Keratinocyte (primary cell): ENCODE measurements at regions not wholly inside any gene's neighbourhood (a gene's known extent, or its start where the extent isn't known, plus 50 kb on each side); places are given as distances from the start of the nearest gene placed in this dataset.

Experiments used
- DNase-seq: peaks from one replicate; pipeline ENCODE4 v3.0.0-alpha.2; 2011; ENCODE audit warnings: low read depth, missing footprints, low spot score
- FAIRE-seq: peaks from 2 replicates; lab custom pipeline; 2011; peaks lifted over from hg19 to GRCh38; lab: Jason Lieb, UNC
- H2AFZ ChIP-seq: 2 replicates; pipeline ENCODE4 v1.6.0; 2012; ENCODE audit warnings: low read length, control low read depth, inconsistent platforms; ENCODE audit not compliant: control insufficient read depth
- H3K27ac ChIP-seq: 2 replicates; pipeline ENCODE4 v1.5.1; 2011; ENCODE audit warnings: low read length; ENCODE audit not compliant: control insufficient read depth, insufficient read depth
- H3K27me3 ChIP-seq: 3 replicates; pipeline ENCODE4 v1.6.0; 2011; ENCODE audit warnings: low read length; ENCODE audit not compliant: control insufficient read depth, insufficient read depth; ENCODE audit errors: extremely low read depth
- H3K36me3 ChIP-seq, 2 experiments: 2 replicates in 1 of 2; 3 replicates in 1 of 2; pipeline ENCODE4 v1.5.1; 2011; ENCODE audit warnings: low read length in 2 of 2, mild to moderate bottlenecking in 1 of 2; ENCODE audit not compliant: control insufficient read depth in 2 of 2, insufficient read depth in 2 of 2; ENCODE audit errors: extremely low read depth in 1 of 2
- H3K4me1 ChIP-seq: 3 replicates; pipeline ENCODE4 v1.5.1; 2011; ENCODE audit warnings: low read length; ENCODE audit not compliant: control insufficient read depth, insufficient read depth; ENCODE audit errors: extremely low read depth
- H3K4me2 ChIP-seq: 3 replicates; pipeline ENCODE4 v1.6.0; 2011; ENCODE audit warnings: low read depth, low read length; ENCODE audit not compliant: control insufficient read depth, insufficient read depth; ENCODE audit errors: extremely low read depth
- H3K4me3 ChIP-seq, 3 experiments: fragments of 200-600 bp in 1 of 3; sonication (generic) in 1 of 3; 2 replicates in 2 of 3; 3 replicates in 1 of 3; pipeline ENCODE4 v1.5.1; 2011 to 2016; ENCODE audit warnings: low read length in 3 of 3, mild to moderate bottlenecking in 3 of 3, control low read depth in 2 of 3, inconsistent platforms in 1 of 3, low read depth in 1 of 3, mixed read lengths in 1 of 3, mixed run types in 1 of 3, moderate library complexity in 1 of 3; ENCODE audit not compliant: control insufficient read depth in 2 of 3, insufficient read depth in 2 of 3; ENCODE audit errors: extremely low read depth in 1 of 3
- H3K79me2 ChIP-seq: 2 replicates; pipeline ENCODE4 v1.6.0; 2012; ENCODE audit warnings: low read length; ENCODE audit not compliant: control insufficient read depth, insufficient read depth
- H3K9ac ChIP-seq: 3 replicates; pipeline ENCODE4 v1.6.0; 2011; ENCODE audit warnings: low read length; ENCODE audit not compliant: control insufficient read depth, insufficient read depth; ENCODE audit errors: extremely low read depth
- H3K9me1 ChIP-seq: 3 replicates; pipeline ENCODE4 v1.6.0; 2011; ENCODE audit warnings: low read length; ENCODE audit not compliant: control insufficient read depth, insufficient read depth; ENCODE audit errors: extremely low read depth
- H3K9me3 ChIP-seq: 2 replicates; pipeline ENCODE4 v1.5.1; 2012; ENCODE audit warnings: low read depth, low read length; ENCODE audit not compliant: control insufficient read depth
- H4K20me1 ChIP-seq: 3 replicates; pipeline ENCODE4 v1.6.0; 2011; ENCODE audit warnings: low read length; ENCODE audit not compliant: control insufficient read depth, insufficient read depth; ENCODE audit errors: extremely low read depth
- EZH2 ChIP-seq: IDR thresholded peaks from one replicate; pipeline ENCODE4 v1.6.1; 2012; ENCODE audit warnings: inconsistent platforms, mild to moderate bottlenecking, low read length, moderate library complexity
- dilution Hi-C: fragments of 300-500 bp; cut with MboI; formaldehyde crosslinking; loops from one replicate; pipeline ENCODE4 v1.7.0; 2020; ENCODE audit warnings: low sequenced_read_pairs; ENCODE audit not compliant: extremely low pct_ligation_motif_present
- TF ChIP-seq, protein P1 (sequence below), 3 experiments: IDR thresholded peaks in 1 of 3; conservative IDR thresholded peaks in 1 of 3; optimal IDR thresholded peaks in 1 of 3; 2 replicates in 2 of 3; 3 replicates in 1 of 3; pipeline versions ENCODE3 to v1.5.1; 2011; ENCODE audit warnings: low read length in 3 of 3, mild to moderate bottlenecking in 3 of 3, moderate library complexity in 2 of 3, control low read depth in 1 of 3, inconsistent platforms in 1 of 3; ENCODE audit not compliant: insufficient read depth in 2 of 3; ENCODE audit errors: extremely low read depth in 1 of 3

DNA sequence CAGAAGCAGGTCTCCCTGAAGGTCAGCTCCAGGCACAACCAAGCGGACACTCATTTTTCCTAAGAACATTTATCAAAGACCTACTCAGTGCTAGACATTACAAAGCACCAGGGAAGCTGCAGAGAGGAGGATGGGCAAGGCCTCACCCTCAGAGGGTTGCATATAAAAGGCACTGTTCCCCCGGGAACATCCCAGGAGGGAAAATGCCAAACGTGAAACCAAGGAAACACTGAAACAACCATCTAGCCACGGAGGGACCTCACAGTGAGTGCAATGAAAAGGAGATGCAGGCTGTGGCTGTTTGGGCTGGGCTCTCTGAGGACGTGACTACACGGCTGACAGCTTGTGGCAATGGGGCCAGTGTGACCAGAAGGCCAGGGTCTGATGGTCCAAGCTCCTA lies 117.4 kb upstream of the VASH1 start:
- dilution Hi-C loops, result no loop called here
- no peaks in the 10 kb centered on the region for H4K20me1 ChIP-seq
- no peak for TF ChIP-seq EZH2
- TF ChIP-seq, protein P1, sequence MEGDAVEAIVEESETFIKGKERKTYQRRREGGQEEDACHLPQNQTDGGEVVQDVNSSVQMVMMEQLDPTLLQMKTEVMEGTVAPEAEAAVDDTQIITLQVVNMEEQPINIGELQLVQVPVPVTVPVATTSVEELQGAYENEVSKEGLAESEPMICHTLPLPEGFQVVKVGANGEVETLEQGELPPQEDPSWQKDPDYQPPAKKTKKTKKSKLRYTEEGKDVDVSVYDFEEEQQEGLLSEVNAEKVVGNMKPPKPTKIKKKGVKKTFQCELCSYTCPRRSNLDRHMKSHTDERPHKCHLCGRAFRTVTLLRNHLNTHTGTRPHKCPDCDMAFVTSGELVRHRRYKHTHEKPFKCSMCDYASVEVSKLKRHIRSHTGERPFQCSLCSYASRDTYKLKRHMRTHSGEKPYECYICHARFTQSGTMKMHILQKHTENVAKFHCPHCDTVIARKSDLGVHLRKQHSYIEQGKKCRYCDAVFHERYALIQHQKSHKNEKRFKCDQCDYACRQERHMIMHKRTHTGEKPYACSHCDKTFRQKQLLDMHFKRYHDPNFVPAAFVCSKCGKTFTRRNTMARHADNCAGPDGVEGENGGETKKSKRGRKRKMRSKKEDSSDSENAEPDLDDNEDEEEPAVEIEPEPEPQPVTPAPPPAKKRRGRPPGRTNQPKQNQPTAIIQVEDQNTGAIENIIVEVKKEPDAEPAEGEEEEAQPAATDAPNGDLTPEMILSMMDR (optimal IDR thresholded peaks at IDR 0.05 in 1 of 3, IDR thresholded peaks at IDR 0.05 in 1 of 3, conservative IDR thresholded peaks at IDR 0.05 in 1 of 3; ENCODE audit: extremely low read depth in 1 of 3, insufficient read depth in 2 of 3, low read length in 3 of 3), result no peak
- no peaks in the 10 kb centered on the region for H3K79me2 ChIP-seq
- no peaks in the 10 kb centered on the region for H3K9me1 ChIP-seq
- FAIRE-seq, result no peak
- no peak overlapping the region for H2AFZ ChIP-seq
- DNase-seq, result no peak
- H3K4me3 ChIP-seq, result no peak overlapping the region
- no peak overlapping the region for H3K9ac ChIP-seq
- H3K4me1 ChIP-seq, result no peaks in the 10 kb centered on the region
- no peaks in the 10 kb centered on the region for H3K27me3 ChIP-seq
- H3K4me2 ChIP-seq, result no peak overlapping the region
- no peaks in the 10 kb centered on the region for H3K9me3 ChIP-seq
- H3K27ac ChIP-seq, result no peak overlapping the region
- H3K36me3 ChIP-seq, result no peaks in the 10 kb centered on the region

DNA sequence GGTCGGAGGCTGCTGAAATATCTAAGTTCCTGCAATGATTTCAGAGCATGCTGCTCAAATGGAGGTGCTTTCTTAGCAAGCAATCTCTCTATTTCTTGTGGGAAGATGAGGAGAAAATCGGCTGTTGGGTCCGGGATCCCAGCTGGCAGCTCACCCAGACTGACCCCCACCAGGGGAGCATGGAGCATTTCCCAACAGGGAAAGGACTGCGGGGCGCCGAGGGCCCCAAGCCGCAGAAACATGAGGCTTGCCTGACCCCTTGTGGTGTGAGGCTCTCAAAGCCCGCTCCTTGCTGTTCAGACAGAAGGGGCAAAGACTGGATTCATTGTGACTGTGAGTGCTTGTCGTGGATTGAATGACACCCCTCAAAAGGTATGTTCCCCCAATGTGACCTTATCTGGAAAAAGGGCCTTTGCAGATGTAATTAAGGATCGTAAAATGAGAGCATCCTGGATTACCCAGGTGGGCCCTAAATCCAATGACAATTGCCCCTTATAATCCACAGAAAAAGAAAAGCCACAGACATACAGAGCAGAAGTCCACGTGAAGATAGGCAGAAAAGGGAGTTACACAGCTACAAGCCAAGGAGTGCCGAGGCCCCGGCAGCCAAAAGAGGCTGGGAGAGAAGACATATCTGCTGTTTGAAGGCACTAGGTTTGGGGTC lies 116.3 kb upstream of the VASH1 start:
- no peaks in the 10 kb centered on the region for H3K4me1 ChIP-seq
- TF ChIP-seq EZH2, result no peak
- TF ChIP-seq, protein P1 (optimal IDR thresholded peaks at IDR 0.05 in 1 of 3, IDR thresholded peaks at IDR 0.05 in 1 of 3, conservative IDR thresholded peaks at IDR 0.05 in 1 of 3; ENCODE audit: extremely low read depth in 1 of 3, insufficient read depth in 2 of 3, low read length in 3 of 3), result peak; percentile 78 to 94 (median 78)
- H3K9me3 ChIP-seq, result no peaks in the 10 kb centered on the region
- H3K36me3 ChIP-seq, result no peaks in the 10 kb centered on the region
- FAIRE-seq (peak; percentile 56), DNase-seq (no peak)
- no peaks in the 10 kb centered on the region for H3K9me1 ChIP-seq
- no peak overlapping the region for H2AFZ ChIP-seq
- no peaks in the 10 kb centered on the region for H3K79me2 ChIP-seq
- H3K27me3 ChIP-seq, result no peaks in the 10 kb centered on the region
- no peak overlapping the region for H3K27ac ChIP-seq
- no peak overlapping the region for H3K4me2 ChIP-seq
- no peaks in the 10 kb centered on the region for H4K20me1 ChIP-seq
- H3K4me3 ChIP-seq, result no peak overlapping the region
- dilution Hi-C loops, result no loop called here
- H3K9ac ChIP-seq, result no peak overlapping the region
